HG03064 (cell line): ENCODE measurements at regions not wholly inside any gene's neighbourhood (a gene's known extent, or its start where the extent isn't known, plus 50 kb on each side); places are given as distances from the start of the nearest gene placed in this dataset.

ENCODE experiments used
- ATAC-seq: cut with Tn5 transposase; IDR thresholded peaks from one replicate; pipeline ENCODE4 v1.9.1; 2021; ENCODE audit warnings: low read depth; ENCODE audit not compliant: unreplicated experiment

GRCh38 chr4:173793937-173794510, 264.0 kb upstream of the HAND2 start:
- ATAC-seq: no peak

- no peak for ATAC-seq
Observed at GRCh38 chr4:173782660-173783059, 252.6 kb upstream of the HAND2 start.

- no peak for ATAC-seq
Observed at GRCh38 chr4:173777921-173778320, 247.9 kb upstream of the HAND2 start.

- no peak for ATAC-seq
Observed at GRCh38 chr4:173777421-173777820, 247.4 kb upstream of the HAND2 start.

GRCh38 chr4:173769568-173769967, 239.5 kb upstream of the HAND2 start:
- no peak for ATAC-seq

- no peak for ATAC-seq
Observed at GRCh38 chr4:173767650-173768049, 237.6 kb upstream of the HAND2 start.

GRCh38 chr4:173766171-173766600, 236.2 kb upstream of the HAND2 start:
- ATAC-seq: no peak

GRCh38 chr4:173765751-173766150, 235.7 kb upstream of the HAND2 start:
- ATAC-seq: no peak

GRCh38 chr4:173763389-173763788, 233.4 kb upstream of the HAND2 start:
- no peak for ATAC-seq

GRCh38 chr4:173761938-173762337, 231.9 kb upstream of the HAND2 start:
- no peak for ATAC-seq

- no peak for ATAC-seq
Observed at GRCh38 chr4:173761236-173761635, 231.2 kb upstream of the HAND2 start.

GRCh38 chr4:173758132-173758531, 228.1 kb upstream of the HAND2 start:
- no peak for ATAC-seq

- no peak for ATAC-seq
Observed at GRCh38 chr4:173753408-173753807, 223.4 kb upstream of the HAND2 start.

GRCh38 chr4:173752610-173753230, 222.7 kb upstream of the HAND2 start:
- ATAC-seq: no peak

- no peak for ATAC-seq
Observed at GRCh38 chr4:173748353-173748752, 218.3 kb upstream of the HAND2 start.

- no peak for ATAC-seq
Observed at GRCh38 chr4:173747537-173748257, 217.7 kb upstream of the HAND2 start.

- no peak for ATAC-seq
Observed at GRCh38 chr4:173746424-173746823, 216.4 kb upstream of the HAND2 start.

- ATAC-seq: no peak
Observed at GRCh38 chr4:173745765-173746164, 215.7 kb upstream of the HAND2 start.

GRCh38 chr4:173736840-173737239, 206.8 kb upstream of the HAND2 start:
- no peak for ATAC-seq

- ATAC-seq: no peak
Observed at GRCh38 chr4:173735585-173735984, 205.6 kb upstream of the HAND2 start.

- no peak for ATAC-seq
Observed at GRCh38 chr4:173735049-173735448, 205.0 kb upstream of the HAND2 start.

GRCh38 chr4:173731257-173731656, 201.2 kb upstream of the HAND2 start:
- ATAC-seq: no peak
